EL (cell line): ENCODE measurements at regions not wholly inside any gene's neighbourhood (a gene's known extent, or its start where the extent isn't known, plus 50 kb on each side); places are given as distances from the start of the nearest gene placed in this dataset.
"Not testable (repeated sequence)": the region's sequence is repeated elsewhere in the genome, so short reads cannot be mapped to it uniquely, and the experiment has no call there.

ENCODE experiments used
- DNase-seq: peaks from one replicate; pipeline ENCODE4 v3.0.0-alpha.2; 2016

DNA sequence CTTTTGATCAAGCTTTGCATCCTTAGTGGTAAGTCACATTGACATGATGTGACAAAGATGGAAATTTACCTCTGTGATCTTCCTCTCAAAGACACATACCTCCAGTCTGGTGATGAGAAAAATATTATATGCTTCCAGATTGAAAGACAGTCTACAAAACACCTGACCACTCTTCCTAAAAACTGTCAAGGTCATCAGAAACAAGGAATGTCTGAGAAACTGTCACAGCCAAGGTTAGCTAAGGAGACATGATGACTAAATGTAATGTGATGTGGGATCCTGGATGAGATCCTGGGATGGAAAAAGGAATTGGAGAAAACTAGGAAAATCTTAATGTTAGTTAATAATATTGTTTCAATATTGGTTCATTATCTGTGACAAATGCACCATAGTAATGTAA is 226.6 kb upstream of the ST6GAL2 start:
- DNase-seq, result no peak

DNA sequence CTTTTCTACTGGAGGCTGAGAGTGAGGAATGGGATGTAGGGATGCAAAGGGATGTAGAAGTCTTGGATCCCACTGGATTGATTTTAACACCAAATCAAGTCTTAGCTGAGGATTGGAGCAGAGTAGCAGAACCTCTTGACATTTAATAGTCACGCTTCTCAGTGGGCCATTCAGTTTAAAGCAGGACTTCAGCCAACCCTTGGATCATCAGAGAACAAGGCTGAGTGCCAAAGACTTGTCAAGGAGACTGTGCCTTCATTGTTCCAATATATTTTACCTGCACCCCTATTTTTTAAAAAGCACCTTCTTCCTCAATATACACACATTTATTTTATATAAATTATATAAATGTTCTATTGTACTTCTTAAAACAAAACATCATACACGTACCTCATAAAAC is 242.4 kb upstream of the ST6GAL2 start:
- DNase-seq, result no peak

DNA sequence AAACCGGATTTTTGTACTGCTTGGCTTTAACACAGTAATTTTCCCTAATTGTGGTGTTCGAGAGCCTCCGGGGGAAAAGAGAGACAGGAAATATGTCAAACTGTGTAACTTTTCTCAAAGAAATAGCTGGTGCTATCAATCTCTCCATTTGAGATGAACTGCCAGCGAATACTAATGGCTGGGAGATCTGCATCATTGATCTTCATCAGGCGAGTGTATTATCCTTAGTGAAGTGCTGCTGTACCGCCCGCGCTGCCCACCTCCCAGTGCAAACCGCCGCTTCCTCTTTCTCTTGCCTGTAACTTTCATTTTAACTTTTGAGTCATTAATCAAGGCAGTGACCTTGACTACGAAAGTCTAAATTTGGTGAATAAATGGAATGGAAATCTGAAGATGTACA is 246.1 kb upstream of the ST6GAL2 start:
- DNase-seq, result no peak

DNA sequence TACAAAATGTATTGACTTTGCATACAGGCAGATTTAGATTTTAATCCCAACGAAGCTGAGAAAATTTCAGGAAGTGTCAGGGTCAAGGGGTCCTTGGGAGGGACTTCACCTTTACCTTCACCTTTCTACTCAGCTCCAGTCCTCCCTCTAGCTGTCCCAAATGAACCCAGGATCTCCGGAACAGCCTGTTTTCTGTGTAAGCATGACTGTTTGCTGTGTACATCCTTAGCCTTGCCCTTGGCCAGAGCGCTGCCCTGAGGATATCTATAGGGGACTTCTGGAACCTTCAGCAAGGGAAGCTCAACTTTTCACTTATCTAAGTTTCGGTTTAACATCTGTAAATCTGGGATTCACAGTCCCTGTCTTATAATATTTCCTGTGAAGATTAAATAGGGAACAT is 246.8 kb upstream of the ST6GAL2 start:
- no peak for DNase-seq

DNA sequence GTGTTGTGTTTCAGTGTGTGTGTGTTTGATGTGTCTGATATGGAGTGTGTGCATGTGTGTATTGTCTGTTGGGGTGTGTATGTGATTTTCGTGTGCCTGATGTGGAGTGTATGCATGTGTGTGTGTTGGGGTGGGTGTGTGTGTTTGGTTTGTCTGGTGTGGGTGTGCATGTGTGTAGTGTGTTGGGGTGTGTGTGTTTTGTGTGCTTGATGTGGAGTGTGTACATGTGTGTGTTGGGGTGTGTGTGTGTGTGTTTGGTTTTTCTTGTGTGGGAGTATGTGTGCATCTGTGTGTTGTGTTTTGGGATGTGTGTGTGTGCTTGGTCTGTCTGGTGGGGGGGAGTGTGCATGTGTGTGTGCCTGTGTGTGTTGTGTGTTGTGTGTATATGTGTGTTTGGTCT is 247.4 kb upstream of the ST6GAL2 start:
- DNase-seq, result no peak

DNA sequence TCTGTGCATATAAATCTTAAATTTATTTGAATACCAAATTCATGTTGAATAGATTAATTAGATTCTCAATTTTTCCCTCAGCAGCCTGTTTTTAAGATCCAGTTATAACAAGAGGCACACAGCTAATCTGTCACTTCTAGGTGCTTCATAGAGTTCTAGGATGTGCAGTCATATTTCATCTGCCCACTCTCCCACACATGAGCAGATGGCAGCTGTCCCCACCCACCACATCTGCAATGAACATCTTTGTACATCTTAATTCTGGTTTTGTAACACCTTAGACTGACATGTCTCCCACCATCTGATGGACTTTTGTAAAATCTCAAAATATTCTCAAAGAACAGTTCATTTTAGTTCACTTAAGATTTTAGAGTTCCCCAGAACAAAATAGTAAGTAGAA is 250.8 kb upstream of the ST6GAL2 start:
- DNase-seq, result no peak

DNA sequence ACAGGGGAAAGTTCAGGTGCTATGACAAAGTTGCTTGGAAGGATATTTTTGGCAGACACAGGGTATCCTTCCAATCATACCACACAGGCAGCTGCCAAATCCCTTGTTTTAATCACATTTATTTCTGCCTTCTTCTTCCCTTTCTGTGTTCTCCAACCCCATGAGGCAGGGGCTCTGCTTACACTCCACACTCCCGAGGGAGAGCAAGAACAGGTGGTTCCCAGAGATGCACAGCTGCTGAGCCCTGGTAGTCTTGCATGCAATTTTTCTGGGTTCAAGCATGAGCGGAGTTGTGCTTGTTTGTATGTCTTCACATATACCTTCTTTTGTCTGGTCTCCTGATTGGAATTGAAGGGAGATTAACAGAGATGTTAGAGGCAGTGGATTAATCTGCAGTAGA is 251.7 kb upstream of the ST6GAL2 start:
- no peak for DNase-seq

DNA sequence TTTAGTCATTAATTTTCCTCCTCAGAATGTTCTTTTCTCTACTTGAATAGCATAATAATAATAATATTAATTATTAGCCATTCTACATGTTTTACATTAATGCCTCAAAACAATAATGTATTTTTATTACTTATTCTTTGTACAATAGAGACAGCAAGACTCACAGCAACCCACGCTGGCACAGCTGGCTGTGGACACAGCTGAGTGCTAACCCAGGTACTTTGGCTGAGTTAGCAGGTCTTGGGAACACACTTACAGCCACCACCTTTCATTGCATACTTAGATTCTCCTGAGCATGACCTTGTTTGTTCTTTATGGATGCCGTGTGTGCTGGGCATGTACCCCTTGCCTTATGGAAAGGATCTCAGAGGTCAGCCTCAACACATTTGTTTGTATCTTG is 260.2 kb upstream of the ST6GAL2 start:
- no peak for DNase-seq

DNA sequence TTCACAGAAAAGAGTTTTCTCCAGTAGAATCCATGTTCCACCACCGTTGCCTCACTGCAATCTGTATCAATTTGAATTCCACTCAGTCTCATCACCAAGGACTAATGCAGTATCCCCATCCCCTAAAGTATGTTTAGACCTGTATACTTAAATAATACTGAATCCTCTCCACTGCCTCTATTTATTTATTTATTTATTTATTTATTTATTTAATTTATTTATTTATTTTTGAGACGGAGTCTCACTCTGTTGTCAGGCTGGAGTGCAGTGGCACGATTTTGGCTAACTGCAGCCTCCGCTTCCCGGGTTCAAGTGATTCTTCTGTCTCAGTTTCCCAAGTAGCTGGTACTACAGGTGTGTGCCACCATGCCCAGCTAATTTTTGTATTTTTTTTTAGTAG is 260.7 kb upstream of the ST6GAL2 start:
- not testable (repeated sequence) for DNase-seq

DNA sequence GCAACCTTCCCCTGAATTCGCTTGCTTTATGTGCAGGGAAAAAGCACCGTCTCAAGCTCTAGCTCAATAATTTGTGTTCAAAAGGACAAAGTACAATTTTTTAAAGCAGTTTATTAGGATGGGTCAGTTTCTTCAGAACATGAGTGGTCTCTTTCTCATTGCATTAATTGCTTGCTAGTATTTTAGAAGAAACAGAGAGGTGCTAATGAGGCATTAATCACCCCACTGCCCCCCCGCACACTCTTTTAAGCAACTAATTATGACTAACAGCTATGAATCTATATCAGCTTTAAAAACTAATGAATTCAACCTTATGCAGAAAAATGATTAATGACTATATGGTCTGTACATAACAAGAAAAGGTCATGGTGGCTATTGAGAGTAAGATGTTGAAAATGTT is 262.1 kb upstream of the ST6GAL2 start:
- DNase-seq, result no peak

DNA sequence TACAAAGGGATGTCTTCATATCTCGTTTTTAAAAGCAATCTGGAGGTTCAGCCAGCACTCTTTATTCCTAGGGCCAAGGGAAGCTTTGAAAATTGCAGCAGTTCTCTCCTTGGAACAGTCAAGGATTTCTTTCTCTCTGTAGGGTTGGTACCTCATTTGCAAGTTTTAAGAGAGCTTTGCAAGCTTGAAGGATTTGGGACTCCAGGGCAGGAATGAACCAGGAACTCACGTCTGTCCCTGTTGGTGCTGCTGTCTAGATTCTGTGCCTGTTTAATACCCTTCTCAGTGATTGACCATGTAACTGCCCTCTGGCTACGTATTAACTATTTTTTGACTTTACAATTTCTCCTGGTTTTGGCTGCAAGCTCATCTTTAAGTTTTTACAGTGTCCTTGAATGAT is 262.5 kb upstream of the ST6GAL2 start:
- DNase-seq, result no peak

DNA sequence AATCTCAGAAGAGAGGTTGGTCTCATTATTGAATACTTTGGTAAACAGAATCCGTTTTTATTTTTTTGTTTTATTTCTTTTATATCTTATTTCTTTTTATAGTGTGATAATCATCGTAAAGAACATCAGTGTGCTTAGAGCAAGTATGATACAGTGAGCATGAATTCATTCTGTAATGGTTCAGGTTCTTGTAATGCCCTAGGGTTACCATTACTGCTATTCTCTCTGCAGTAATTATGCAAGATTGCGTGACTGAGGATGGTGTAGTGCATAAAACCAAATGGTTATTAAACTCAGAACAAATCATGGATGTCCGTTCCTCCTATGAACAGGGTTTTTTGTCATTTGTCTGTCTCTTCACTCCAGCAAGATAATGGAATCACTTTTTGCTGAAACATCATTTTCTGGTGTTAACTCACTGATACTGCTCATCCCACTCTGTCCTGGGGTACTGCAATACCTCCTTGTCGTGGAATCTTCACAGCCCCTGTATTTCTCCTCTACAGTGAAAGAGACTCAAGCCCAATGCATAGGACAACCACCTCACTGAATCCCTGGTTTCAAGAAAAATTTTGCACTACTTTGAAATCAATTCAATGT is 274.8 kb upstream of the ST6GAL2 start:
- DNase-seq, result no peak

DNA sequence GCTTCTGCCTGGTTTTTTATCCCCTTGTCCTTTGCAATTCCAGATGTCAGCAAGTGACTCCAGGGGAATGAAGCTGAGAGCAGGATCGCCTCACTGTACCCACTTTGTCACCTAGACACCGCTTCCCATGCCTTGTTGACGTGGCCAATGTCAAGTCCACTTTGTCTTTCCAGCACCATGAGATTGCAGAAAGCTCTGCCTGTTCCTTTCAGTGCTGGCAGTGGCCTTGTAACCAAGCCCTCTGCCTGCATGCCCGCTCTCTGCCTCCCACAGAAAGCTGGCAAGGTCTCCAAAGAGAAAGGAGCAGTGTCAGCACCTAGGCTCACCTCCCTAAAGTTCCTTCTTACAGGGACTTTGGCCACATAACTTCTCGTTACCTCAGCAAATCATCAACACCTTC is 282.2 kb upstream of the ST6GAL2 start:
- DNase-seq, result no peak

DNA sequence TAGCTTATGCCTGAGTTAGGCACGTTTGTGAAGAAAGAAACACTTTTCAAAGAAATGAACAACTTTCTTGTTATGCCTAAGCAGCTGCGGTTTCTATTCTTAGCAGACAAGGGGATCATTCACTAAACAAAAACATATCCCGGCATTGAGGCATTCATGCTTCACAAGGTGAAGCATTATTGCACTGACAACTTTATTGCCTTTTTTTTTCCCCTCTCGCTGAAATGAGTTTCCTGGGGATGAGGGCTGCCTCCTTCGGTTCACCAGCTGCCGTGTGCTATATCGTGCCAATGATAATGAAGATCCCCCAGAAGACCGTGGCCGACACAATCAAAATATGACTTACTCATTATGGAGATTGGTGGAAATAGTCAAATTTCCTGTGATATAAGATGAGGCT is 288.2 kb upstream of the ST6GAL2 start:
- DNase-seq, result no peak

DNA sequence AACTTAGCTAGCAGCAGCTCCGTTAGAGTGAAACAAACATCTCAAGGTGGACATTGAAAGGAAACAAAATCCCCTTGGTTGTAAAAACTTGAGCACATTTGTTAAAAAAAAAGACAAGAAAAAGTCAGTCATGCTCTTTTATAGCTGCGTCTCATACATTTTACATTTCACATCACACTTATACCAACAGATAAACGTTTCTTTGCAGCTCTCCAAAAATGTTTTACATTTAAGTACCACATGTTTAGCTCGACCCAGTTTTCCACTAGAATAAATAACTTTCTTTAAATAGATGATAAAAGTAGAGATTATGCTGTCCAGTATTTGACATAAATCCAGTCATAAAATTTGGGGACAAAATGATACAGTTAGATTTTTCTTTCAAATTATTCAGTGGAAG is 297.0 kb upstream of the ST6GAL2 start:
- no peak for DNase-seq

DNA sequence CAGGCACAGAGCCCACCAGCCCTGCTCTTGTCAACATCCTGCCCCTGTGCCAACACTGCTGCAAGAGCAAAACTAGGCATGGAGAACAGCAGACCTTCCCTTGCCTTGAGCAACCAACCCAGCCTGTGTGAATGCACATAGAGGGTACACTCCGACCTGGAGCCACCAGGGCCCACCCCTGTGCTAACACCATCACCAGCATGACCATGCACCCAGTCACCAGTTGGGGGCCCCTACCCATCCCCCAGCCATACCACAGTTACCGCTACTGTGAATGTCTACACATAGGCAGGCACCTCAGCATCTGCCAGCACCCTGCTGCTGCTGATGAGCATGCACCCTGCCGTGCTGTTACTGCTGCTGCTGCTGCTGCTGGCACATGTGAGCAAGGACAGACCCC is 301.9 kb upstream of the ST6GAL2 start:
- no peak for DNase-seq

DNA sequence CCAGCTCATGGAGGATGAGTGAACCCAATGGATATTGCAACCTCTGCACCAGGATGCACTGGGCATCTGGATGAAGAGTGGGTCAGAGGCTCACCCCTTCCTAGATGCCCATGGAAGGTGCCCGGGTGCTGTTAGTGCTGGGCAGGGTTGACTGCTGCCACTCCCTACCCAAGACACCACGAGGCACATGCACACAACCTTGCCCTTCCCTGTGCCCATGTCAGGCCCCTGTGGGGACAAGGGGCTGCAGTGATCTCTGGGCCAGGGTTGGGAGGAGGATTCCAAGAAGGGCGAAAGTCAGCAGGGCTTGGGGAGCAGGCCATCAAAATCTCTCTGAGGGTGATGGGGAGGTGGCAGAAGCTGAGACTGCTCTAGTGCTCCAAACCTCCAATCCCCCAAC is 309.7 kb upstream of the ST6GAL2 start:
- DNase-seq, result no peak

DNA sequence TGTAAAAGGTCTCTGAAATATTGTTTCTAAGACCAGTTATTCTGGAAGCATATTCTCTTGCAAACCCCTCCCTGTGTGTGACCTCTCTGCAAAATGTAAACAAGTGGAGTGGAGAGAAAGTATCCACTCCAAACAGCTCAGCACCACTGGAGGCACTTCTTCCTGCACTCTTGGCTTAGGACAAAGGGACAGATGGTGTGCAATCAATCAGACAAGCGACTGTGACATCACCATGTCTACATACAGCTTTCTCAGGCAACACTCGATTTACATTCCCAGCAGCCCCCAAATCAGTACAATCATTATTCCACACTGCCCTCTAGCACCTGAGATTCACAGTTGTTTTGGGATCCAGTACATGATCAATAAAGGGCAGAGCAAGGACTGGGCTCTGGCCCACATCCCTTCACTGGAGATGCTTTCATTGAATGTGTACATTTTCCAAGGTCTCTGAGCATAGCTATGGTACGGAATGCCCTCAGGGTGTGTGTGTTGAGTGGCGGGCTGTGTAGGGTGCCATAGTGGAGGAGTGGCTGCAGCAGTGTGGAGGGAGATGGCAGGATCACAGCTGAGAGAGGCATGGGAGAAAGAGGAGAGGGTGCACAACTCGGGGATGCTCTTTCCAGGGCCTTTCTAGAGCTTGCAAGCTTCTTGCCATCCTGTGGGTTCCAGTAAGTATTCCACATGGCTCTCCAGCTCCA is 311.8 kb upstream of the ST6GAL2 start:
- no peak for DNase-seq

DNA sequence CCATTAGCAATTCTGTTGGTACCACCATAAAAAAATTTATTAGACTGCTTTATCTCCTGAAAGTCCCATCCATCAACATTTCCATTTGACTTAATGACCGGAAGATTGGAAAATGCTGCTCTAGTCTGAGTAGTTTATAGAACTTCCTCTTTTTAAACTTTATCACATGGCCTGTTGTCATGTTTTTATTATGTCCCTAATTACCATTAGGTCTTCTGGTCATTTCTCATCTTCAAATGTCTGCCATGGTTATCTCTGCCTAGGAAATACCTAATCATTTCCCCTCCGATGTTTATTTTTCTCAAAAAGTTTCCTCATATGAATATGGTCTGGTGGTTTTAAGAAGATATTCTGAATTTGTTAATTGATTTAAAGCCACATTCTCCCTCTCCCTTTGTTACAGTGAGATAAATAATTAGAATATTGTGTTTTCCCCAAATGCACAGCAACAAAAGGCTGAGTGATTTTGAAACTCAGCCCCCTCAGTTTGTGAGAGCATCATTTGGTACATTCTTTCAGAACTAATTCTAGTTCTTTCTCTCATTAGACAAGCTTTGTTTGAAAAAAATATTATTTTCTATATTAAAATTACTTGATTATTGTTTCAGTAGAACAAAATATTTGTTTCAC is 317.1 kb upstream of the ST6GAL2 start:
- no peak for DNase-seq

DNA sequence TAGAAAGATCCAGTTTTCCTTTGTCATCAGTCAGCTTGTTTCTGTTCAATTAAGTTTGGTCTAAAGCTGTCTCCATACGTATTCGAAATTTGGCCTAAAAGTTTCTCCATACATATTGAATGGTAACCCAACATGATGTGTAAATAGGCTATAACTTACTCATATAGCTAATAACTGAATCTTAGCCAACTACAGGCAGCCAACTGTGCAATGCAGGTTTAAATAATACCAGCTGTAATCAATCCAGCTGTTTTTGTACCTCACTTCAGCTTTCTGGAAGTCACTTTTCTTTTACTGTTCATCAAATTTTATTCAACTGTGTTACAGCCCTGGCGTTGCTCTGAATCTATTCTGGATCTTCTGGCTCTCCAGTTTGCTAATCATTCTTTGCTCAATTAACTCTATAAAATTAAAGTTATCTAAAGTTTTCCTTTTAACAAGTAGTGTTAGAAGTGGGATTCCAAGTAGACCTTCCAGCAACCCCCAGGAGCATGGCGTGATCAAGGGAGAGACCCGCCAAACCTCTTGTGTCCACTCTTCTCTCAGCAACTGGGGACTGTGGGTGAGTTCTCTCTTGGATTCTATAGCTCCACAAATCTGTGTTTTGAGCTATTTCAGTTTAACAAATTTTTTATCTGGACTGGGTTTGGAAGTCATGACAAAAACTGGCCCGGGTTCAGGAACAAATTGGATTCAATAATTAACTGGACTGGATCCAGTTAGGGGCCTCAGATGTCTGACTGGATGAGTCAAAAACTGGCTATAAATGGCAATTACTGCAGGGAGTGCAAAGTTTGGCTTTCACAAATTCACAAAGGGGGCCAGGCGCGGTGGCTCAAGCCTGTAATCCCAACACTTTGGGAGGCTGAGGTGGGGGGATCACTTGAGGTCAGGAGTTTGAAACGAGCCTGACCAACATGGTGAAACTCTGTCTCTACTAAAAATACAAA is 329.7 kb upstream of the ST6GAL2 start:
- DNase-seq, result no peak

DNA sequence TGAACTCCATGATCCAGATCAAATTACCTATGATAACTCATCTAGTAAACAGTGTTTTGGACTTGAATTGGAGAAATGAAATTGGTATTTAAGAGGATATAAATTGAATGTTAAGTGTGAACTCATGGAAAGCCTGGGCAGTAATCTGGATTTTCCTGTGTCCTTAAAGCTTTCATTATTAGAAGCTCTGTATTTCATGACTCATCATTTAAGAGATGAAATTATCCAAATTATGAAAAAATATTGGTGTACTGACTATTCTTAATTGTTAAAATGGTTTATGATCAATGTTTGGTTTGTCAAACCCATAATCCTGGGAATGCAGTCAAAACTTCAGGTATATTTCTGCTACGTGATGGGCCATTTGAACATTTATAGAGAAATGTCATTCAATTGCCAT is 332.2 kb upstream of the ST6GAL2 start:
- DNase-seq, result no peak

DNA sequence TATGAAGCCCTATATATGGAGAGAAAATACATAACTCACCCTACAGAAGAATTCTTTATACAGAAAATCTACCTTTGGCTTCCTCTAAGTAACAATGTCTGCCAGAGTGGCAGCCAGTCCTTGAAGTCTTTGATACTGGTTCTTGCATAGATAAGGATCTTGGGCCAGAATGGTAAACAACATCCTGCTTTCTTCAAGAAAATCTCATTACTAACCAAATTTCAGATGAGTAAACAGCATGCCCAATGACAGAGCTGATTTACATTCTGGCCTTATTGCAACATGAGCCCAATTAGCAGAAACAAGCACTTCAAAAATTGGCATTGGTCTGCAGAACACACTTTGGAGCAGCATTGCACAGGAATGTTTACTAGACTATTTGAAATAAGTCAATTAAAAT is 336.5 kb upstream of the ST6GAL2 start:
- DNase-seq, result no peak

DNA sequence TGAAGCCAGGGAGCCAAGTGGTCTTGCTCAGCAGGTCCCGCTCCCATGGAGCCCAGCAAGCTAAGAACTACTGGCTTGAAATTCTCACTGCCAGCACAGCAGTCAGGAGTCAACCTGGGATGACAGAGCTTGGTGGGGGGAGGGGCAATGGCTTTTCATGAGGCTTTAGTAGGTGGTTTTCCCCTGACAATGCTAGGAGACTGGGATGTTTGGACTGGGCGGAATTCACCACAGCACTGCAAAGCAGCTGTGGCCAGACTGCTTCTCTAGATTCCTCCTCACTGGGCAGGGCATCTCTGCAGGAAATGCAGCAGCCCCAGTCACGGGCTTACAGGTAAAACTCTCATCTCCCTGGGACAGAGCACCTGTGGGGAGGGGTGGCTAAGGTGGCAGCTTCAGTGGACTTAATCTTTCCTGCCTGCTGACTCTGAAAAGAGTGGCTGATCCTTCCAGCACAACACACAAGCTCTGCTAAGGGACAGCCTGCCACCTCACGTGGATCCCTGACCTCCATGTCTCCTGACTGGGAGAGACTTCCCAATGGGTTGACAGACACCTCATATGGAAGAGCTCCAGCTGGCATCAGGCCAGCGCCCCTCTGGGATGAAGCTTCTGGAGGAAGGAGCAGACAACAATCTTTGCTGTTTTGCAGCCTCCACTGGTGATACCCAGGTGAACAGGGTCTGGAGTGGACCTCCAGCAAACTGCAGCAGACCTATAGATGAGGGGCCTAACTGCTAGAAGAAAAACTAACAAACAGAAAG is 349.7 kb upstream of the ST6GAL2 start:
- no peak for DNase-seq
